ENCODE measurements at regions not wholly inside any gene's neighbourhood (a gene's known extent, or its start where the extent isn't known, plus 50 kb on each side); places are given as distances from the start of the nearest gene placed in this dataset.

DNA sequence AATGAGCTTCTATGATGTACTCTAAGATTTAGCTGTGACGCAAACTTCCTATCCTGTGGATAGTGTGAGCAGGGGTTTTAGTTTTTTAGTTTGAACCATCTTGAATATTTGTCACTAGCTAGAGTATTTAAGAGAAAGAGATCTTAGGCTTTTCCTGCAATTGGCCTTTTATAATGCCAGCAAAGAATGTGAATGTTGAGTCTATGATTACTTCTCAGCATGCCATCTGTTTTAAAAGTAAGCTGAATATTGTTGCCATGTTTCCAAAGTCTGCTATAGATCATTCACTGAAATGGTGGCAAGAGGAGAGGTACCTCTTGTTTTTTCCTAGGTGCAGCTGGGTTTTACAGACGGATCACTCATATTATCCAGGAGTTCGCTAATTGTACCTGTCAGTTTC lies 1783.6 kb upstream of the FLRT2 start:
- Histone ChIP-seq H3K4me3 (no peak overlapping the region), H3K9me3 (no peaks in the 10 kb centered on the region), H3K27ac (no peak overlapping the region), H3K4me1 (no peaks in the 10 kb centered on the region), H3K36me3 (no peaks in the 10 kb centered on the region), H3K27me3 (no peaks in the 10 kb centered on the region)
- WGBS, 2 donors (ENCODE audit: low coverage in 1 of 2): 91 to 92% methylated on average over 3 of the region's 3 CpGs
- intact Hi-C loops (cut with DNase I; ENCODE audit: low total_unique reads): no loop called here
- DNase-seq: no peak
- in situ Hi-C loops (cut with MboI; ENCODE audit: low pct_ligation_motif_present in 1 of 4, low pct_unique_long_range_greater_than_20kb in 1 of 4, low sequenced_read_pairs in 3 of 4): no loop called here
- TF ChIP-seq EP300 (IDR thresholded peaks at IDR 0.05; ENCODE audit: low read depth) (no peak), POLR2A (IDR thresholded peaks at IDR 0.05) (no peak), POLR2AphosphoS5 (IDR thresholded peaks at IDR 0.05) (no peak)
- TF ChIP-seq, protein P1, sequence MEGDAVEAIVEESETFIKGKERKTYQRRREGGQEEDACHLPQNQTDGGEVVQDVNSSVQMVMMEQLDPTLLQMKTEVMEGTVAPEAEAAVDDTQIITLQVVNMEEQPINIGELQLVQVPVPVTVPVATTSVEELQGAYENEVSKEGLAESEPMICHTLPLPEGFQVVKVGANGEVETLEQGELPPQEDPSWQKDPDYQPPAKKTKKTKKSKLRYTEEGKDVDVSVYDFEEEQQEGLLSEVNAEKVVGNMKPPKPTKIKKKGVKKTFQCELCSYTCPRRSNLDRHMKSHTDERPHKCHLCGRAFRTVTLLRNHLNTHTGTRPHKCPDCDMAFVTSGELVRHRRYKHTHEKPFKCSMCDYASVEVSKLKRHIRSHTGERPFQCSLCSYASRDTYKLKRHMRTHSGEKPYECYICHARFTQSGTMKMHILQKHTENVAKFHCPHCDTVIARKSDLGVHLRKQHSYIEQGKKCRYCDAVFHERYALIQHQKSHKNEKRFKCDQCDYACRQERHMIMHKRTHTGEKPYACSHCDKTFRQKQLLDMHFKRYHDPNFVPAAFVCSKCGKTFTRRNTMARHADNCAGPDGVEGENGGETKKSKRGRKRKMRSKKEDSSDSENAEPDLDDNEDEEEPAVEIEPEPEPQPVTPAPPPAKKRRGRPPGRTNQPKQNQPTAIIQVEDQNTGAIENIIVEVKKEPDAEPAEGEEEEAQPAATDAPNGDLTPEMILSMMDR (IDR thresholded peaks at IDR 0.05): no peak

DNA sequence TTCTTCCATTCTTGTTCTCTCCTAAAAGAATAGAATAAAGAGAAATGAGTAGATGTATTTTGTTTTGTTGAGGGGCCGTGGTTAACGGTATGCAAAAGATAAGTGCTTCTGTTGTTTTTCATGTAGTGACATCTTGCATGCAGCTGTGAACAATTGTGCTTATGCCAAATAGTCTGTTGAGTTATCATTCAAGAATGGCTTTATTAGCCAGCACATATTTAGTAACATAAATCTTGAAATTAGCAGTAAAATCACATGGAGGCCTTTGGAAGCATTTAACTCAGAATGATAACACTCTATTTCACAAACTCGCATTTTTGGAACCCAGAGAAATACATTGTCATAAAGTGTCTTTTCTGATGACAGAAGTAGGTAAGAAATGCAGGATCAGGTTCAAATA lies 1772.0 kb upstream of the FLRT2 start:
- WGBS, 2 donors (ENCODE audit: low coverage in 1 of 2): 63 to 73% methylated on average over 3 of the region's 3 CpGs
- no peaks in the 10 kb centered on the region for H3K9me3 ChIP-seq
- H3K36me3 ChIP-seq: no peaks in the 10 kb centered on the region
- in situ Hi-C loops (cut with MboI; ENCODE audit: low pct_ligation_motif_present in 1 of 4, low pct_unique_long_range_greater_than_20kb in 1 of 4, low sequenced_read_pairs in 3 of 4): no loop called here
- intact Hi-C loops (cut with DNase I; ENCODE audit: low total_unique reads): no loop called here
- H3K27ac ChIP-seq: no peak overlapping the region
- DNase-seq: no peak
- no peaks in the 10 kb centered on the region for H3K27me3 ChIP-seq
- no peaks in the 10 kb centered on the region for H3K4me1 ChIP-seq
- no peak overlapping the region for H3K4me3 ChIP-seq
- TF ChIP-seq POLR2AphosphoS5 (IDR thresholded peaks at IDR 0.05) (no peak), EP300 (IDR thresholded peaks at IDR 0.05; ENCODE audit: low read depth) (no peak), POLR2A (IDR thresholded peaks at IDR 0.05) (no peak)
- TF ChIP-seq, protein P1 (IDR thresholded peaks at IDR 0.05): no peak

DNA sequence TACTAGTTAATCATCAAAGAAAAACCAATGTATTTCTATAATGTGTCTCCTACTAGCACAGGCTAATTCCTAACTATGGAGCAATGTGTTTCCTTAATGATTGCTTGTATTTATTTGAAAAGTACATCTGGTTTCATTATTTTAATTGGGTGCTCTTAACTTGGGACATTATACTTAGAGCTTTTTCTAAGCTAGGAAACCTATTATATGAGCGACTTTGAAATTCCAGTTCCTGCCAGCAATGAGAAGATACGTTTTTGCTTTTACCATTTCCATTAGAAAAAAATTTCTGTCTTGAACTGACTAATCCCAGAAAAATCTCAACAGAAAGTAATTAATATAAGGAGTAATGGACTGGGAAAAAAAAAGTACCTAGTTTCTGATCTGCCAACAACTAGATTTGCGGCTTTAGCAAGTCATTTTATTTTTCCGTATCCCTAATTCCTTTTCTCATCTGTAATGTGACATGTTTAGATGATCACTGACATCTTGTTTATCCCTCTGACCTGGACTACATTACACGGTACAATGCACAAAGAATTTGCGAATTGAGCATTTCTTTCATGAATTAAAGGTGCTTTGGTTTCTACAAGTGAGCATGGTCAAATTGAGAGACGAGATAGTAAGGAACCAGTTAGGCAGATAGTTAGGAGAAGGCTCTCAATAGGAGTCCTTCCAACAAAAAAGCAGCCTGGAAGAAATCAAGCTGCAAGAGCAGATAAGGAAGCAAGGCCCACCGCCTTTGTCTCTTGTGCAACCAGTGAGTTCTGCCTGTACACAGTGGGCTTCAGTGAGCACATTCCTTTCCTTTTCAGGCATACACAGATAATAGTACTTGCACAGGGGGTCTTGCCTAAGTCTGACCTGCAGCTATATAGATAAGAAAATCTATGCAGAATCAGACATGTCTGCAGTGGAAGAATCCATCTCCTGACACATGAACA lies 1765.0 kb upstream of the FLRT2 start:
- no peak overlapping the region for H3K4me3 ChIP-seq

DNA sequence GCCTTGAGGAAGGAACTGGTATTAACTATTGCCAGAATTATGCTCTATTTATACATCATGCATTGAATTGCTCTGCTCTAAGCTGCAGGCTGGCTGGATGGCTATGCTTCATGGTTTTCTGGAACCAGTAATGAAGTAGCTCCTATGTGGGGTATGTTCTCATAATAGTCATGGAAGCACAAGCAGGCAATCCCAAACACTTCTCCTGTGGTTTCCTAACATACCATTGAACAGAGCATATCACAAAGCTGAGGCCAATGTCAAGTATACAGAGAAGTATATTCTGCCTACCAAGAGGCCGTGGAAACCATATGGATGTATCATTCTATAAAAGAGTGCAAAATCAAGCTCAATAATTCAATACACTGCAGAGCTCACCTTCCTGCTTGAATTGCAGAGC lies 1752.4 kb upstream of the FLRT2 start:
- intact Hi-C loops (cut with DNase I; ENCODE audit: low total_unique reads): no loop called here
- H3K27ac ChIP-seq: no peak overlapping the region
- no peaks in the 10 kb centered on the region for H3K27me3 ChIP-seq
- H3K4me3 ChIP-seq: no peak overlapping the region
- TF ChIP-seq POLR2A (IDR thresholded peaks at IDR 0.05): no peak
- no peaks in the 10 kb centered on the region for H3K4me1 ChIP-seq
- H3K9me3 ChIP-seq: no peaks in the 10 kb centered on the region
- H3K36me3 ChIP-seq: no peaks in the 10 kb centered on the region
- DNase-seq: no peak
- WGBS, 2 donors (ENCODE audit: low coverage in 1 of 2): 64% methylated on average over 1 of the region's 1 CpG; no CpG with 5 or more reads in 1 of the 2 donors
- in situ Hi-C loops (cut with MboI; ENCODE audit: low pct_ligation_motif_present in 1 of 4, low pct_unique_long_range_greater_than_20kb in 1 of 4, low sequenced_read_pairs in 3 of 4): no loop called here

More for the DNA sequence above, 1765.0 kb upstream of the FLRT2 start:
- Histone ChIP-seq H3K9me3 (no peaks in the 10 kb centered on the region), H3K4me1 (no peaks in the 10 kb centered on the region), H3K27ac (no peak overlapping the region), H3K36me3 (no peaks in the 10 kb centered on the region), H3K27me3 (no peaks in the 10 kb centered on the region)
- WGBS, 2 donors (ENCODE audit: low coverage in 1 of 2): 76 to 77% methylated on average over 8 of the region's 8 CpGs
- no peak for DNase-seq
- TF ChIP-seq POLR2AphosphoS5 (IDR thresholded peaks at IDR 0.05) (no peak), EP300 (IDR thresholded peaks at IDR 0.05; ENCODE audit: low read depth) (no peak), POLR2A (IDR thresholded peaks at IDR 0.05) (no peak)
- TF ChIP-seq, protein P1 (IDR thresholded peaks at IDR 0.05): no peak
- in situ Hi-C loops (cut with MboI; ENCODE audit: low pct_ligation_motif_present in 1 of 4, low pct_unique_long_range_greater_than_20kb in 1 of 4, low sequenced_read_pairs in 3 of 4): no loop called here
- intact Hi-C loops (cut with DNase I; ENCODE audit: low total_unique reads): no loop called here

Measured in transverse colon (tissue), 4 donors.